GM23338 (cell line): ENCODE measurements at regions not wholly inside any gene's neighbourhood (a gene's known extent, or its start where the extent isn't known, plus 50 kb on each side); places are given as distances from the start of the nearest gene placed in this dataset.

Source experiments
- EZH2 ChIP-seq: fragments of 200-600 bp; sonication (generic); IDR thresholded peaks from one replicate; pipeline ENCODE4 v1.8.0; 2017; ENCODE audit warnings: antibody characterized with exemption, mild to moderate bottlenecking, low read depth; ENCODE audit not compliant: unreplicated experiment
- EZH2phosphoT487 ChIP-seq: fragments of 200-600 bp; sonication (generic); IDR thresholded peaks from one replicate; pipeline ENCODE4 v1.8.1; 2018; ENCODE audit warnings: antibody characterized with exemption; ENCODE audit not compliant: unreplicated experiment
- JUNB ChIP-seq: IDR thresholded peaks from one replicate; pipeline ENCODE4 v1.6.1; 2016; ENCODE audit warnings: antibody characterized with exemption; ENCODE audit not compliant: unreplicated experiment
- POLR2AphosphoS5 ChIP-seq: IDR thresholded peaks from 2 replicates; pipeline ENCODE4 v1.6.1; 2016; ENCODE audit warnings: antibody characterized with exemption, low read depth
- STAT1 ChIP-seq: IDR thresholded peaks from one replicate; pipeline ENCODE4 v1.6.1; 2016; ENCODE audit warnings: antibody characterized with exemption; ENCODE audit not compliant: unreplicated experiment
- ZNF114 ChIP-seq: fragments of 250-450 bp; sonication (Bioruptor Pico); IDR thresholded peaks from 2 replicates; pipeline ENCODE4 v1.5.0; 2020; ENCODE audit warnings: mild to moderate bottlenecking, moderate library complexity
- ZNF331 ChIP-seq: fragments of 250-450 bp; sonication (Bioruptor Pico); IDR thresholded peaks from 2 replicates; pipeline ENCODE4 v1.5.0; 2020; ENCODE audit warnings: low read depth, mild to moderate bottlenecking, moderate library complexity
- TF ChIP-seq, protein P1 (sequence below), 2 experiments: fragments of 200-600 bp in 1 of 2; sonication (generic) in 1 of 2; conservative IDR thresholded peaks; 2 replicates each; pipeline versions ENCODE4 v1.5.1 to v1.6.1; 2016 to 2017; ENCODE audit warnings: antibody characterized with exemption in 2 of 2, low read depth in 2 of 2, mild to moderate bottlenecking in 2 of 2, moderate library complexity in 1 of 2
- TF ChIP-seq, protein P2 (sequence below): IDR thresholded peaks from one replicate; pipeline ENCODE4 v1.6.1; 2018; ENCODE audit warnings: antibody characterized with exemption; ENCODE audit not compliant: unreplicated experiment
- TF ChIP-seq, protein P3 (sequence below): IDR thresholded peaks from 2 replicates; pipeline ENCODE4 v1.6.1; 2016; ENCODE audit warnings: antibody characterized with exemption
- TF ChIP-seq, protein P4 (sequence below): fragments of 250-450 bp; sonication (Bioruptor Pico); IDR thresholded peaks from 2 replicates; pipeline ENCODE4 v1.5.0; 2020; ENCODE audit warnings: mild to moderate bottlenecking, moderate library complexity

DNA sequence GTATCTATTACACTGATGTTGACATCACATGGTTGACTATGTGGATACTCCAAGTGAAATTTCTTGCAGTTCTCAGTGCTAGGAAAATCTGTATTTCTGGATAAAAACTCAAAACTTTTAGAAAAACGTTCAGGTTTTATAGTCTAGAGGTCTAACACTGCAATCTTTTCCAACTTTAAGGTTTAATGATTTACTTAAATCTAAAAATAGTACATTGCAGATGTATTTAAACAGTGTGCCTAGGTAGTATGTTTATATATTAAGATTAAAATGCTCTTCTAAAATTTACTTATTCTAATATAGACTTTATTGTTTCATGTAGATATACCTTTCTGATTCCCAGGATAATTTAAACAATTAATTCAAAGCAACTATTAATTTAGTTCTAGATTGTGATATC, 98.3 kb downstream of the SH3YL1 start:
- TF ChIP-seq, protein P1, sequence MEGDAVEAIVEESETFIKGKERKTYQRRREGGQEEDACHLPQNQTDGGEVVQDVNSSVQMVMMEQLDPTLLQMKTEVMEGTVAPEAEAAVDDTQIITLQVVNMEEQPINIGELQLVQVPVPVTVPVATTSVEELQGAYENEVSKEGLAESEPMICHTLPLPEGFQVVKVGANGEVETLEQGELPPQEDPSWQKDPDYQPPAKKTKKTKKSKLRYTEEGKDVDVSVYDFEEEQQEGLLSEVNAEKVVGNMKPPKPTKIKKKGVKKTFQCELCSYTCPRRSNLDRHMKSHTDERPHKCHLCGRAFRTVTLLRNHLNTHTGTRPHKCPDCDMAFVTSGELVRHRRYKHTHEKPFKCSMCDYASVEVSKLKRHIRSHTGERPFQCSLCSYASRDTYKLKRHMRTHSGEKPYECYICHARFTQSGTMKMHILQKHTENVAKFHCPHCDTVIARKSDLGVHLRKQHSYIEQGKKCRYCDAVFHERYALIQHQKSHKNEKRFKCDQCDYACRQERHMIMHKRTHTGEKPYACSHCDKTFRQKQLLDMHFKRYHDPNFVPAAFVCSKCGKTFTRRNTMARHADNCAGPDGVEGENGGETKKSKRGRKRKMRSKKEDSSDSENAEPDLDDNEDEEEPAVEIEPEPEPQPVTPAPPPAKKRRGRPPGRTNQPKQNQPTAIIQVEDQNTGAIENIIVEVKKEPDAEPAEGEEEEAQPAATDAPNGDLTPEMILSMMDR (conservative IDR thresholded peaks at IDR 0.05; ENCODE audit: low read depth in 2 of 2) = no peak
- TF ChIP-seq EZH2phosphoT487 (no peak), EZH2 (no peak), POLR2AphosphoS5 (no peak), JUNB (no peak), STAT1 (no peak), ZNF331 (CRISPR knock-in tag) (no peak), ZNF114 (no peak)
- TF ChIP-seq, protein P2, sequence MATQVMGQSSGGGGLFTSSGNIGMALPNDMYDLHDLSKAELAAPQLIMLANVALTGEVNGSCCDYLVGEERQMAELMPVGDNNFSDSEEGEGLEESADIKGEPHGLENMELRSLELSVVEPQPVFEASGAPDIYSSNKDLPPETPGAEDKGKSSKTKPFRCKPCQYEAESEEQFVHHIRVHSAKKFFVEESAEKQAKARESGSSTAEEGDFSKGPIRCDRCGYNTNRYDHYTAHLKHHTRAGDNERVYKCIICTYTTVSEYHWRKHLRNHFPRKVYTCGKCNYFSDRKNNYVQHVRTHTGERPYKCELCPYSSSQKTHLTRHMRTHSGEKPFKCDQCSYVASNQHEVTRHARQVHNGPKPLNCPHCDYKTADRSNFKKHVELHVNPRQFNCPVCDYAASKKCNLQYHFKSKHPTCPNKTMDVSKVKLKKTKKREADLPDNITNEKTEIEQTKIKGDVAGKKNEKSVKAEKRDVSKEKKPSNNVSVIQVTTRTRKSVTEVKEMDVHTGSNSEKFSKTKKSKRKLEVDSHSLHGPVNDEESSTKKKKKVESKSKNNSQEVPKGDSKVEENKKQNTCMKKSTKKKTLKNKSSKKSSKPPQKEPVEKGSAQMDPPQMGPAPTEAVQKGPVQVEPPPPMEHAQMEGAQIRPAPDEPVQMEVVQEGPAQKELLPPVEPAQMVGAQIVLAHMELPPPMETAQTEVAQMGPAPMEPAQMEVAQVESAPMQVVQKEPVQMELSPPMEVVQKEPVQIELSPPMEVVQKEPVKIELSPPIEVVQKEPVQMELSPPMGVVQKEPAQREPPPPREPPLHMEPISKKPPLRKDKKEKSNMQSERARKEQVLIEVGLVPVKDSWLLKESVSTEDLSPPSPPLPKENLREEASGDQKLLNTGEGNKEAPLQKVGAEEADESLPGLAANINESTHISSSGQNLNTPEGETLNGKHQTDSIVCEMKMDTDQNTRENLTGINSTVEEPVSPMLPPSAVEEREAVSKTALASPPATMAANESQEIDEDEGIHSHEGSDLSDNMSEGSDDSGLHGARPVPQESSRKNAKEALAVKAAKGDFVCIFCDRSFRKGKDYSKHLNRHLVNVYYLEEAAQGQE = no peak
- TF ChIP-seq, protein P3, sequence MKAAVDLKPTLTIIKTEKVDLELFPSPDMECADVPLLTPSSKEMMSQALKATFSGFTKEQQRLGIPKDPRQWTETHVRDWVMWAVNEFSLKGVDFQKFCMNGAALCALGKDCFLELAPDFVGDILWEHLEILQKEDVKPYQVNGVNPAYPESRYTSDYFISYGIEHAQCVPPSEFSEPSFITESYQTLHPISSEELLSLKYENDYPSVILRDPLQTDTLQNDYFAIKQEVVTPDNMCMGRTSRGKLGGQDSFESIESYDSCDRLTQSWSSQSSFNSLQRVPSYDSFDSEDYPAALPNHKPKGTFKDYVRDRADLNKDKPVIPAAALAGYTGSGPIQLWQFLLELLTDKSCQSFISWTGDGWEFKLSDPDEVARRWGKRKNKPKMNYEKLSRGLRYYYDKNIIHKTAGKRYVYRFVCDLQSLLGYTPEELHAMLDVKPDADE = no peak
- TF ChIP-seq, protein P4, sequence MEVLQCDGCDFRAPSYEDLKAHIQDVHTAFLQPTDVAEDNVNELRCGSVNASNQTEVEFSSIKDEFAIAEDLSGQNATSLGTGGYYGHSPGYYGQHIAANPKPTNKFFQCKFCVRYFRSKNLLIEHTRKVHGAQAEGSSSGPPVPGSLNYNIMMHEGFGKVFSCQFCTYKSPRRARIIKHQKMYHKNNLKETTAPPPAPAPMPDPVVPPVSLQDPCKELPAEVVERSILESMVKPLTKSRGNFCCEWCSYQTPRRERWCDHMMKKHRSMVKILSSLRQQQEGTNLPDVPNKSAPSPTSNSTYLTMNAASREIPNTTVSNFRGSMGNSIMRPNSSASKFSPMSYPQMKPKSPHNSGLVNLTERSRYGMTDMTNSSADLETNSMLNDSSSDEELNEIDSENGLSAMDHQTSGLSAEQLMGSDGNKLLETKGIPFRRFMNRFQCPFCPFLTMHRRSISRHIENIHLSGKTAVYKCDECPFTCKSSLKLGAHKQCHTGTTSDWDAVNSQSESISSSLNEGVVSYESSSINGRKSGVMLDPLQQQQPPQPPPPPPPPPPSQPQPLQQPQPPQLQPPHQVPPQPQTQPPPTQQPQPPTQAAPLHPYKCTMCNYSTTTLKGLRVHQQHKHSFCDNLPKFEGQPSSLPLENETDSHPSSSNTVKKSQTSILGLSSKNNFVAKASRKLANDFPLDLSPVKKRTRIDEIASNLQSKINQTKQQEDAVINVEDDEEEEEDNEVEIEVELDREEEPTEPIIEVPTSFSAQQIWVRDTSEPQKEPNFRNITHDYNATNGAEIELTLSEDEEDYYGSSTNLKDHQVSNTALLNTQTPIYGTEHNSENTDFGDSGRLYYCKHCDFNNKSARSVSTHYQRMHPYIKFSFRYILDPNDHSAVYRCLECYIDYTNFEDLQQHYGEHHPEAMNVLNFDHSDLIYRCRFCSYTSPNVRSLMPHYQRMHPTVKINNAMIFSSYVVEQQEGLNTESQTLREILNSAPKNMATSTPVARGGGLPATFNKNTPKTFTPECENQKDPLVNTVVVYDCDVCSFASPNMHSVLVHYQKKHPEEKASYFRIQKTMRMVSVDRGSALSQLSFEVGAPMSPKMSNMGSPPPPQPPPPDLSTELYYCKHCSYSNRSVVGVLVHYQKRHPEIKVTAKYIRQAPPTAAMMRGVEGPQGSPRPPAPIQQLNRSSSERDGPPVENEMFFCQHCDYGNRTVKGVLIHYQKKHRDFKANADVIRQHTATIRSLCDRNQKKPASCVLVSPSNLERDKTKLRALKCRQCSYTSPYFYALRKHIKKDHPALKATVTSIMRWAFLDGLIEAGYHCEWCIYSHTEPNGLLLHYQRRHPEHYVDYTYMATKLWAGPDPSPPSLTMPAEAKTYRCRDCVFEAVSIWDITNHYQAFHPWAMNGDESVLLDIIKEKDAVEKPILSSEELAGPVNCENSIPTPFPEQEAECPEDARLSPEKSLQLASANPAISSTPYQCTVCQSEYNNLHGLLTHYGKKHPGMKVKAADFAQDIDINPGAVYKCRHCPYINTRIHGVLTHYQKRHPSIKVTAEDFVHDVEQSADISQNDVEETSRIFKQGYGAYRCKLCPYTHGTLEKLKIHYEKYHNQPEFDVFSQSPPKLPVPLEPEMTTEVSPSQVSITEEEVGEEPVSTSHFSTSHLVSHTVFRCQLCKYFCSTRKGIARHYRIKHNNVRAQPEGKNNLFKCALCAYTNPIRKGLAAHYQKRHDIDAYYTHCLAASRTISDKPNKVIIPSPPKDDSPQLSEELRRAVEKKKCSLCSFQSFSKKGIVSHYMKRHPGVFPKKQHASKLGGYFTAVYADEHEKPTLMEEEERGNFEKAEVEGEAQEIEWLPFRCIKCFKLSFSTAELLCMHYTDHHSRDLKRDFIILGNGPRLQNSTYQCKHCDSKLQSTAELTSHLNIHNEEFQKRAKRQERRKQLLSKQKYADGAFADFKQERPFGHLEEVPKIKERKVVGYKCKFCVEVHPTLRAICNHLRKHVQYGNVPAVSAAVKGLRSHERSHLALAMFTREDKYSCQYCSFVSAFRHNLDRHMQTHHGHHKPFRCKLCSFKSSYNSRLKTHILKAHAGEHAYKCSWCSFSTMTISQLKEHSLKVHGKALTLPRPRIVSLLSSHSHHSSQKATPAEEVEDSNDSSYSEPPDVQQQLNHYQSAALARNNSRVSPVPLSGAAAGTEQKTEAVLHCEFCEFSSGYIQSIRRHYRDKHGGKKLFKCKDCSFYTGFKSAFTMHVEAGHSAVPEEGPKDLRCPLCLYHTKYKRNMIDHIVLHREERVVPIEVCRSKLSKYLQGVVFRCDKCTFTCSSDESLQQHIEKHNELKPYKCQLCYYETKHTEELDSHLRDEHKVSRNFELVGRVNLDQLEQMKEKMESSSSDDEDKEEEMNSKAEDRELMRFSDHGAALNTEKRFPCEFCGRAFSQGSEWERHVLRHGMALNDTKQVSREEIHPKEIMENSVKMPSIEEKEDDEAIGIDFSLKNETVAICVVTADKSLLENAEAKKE (CRISPR knock-in tag) = no peak
